ENCODE measurements at regions not wholly inside any gene's neighbourhood (a gene's known extent, or its start where the extent isn't known, plus 50 kb on each side); places are given as distances from the start of the nearest gene placed in this dataset.

- Mint-ChIP-seq H3K36me3 (ENCODE audit: low read depth) (no peaks in the 10 kb centered on the region), H3K9me3 (no peaks in the 10 kb centered on the region), H3K4me3 (no peak overlapping the region), H3K27me3 (no peaks in the 10 kb centered on the region), H3K27ac (no peak overlapping the region), H3K4me1 (ENCODE audit: low read depth) (no peaks in the 10 kb centered on the region)
- intact Hi-C loops (cut with micrococcal nuclease), result no loop called here
- ChIA-PET CTCF (no interaction called here), POLR2A (no interaction called here)
- TF ChIP-seq CTCF (IDR thresholded peaks at IDR 0.05), result no peak
- ATAC-seq (no peak), DNase-seq (no peak)
These were observed 154.2 kb upstream of the DEPDC1 start for GRCh38 chr1:68651115-68651514.

DNA sequence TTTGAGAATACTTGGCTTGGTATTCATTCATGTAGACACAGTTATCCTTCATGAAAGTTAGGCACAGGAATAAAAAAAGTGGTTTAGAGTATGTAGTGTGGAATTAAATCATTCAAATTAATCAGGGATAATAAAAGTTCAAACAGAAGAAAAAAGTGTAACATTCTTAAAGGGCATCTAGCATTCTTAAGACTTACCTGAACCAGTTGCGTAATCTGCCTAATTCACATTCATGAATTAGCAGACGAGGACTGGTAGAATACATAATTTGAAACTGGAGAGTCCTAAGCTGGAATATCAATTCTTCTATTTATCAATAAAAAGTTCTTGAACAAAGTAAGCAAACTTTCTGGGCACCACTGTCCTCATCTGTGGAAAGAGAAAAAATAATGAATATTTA lies 157.0 kb upstream of the DEPDC1 start:
- Mint-ChIP-seq H3K36me3 (ENCODE audit: low read depth) (no peaks in the 10 kb centered on the region), H3K4me1 (ENCODE audit: low read depth) (no peaks in the 10 kb centered on the region), H3K27ac (no peak overlapping the region), H3K4me3 (no peak overlapping the region), H3K27me3 (no peaks in the 10 kb centered on the region), H3K9me3 (no peaks in the 10 kb centered on the region)
- DNase-seq (no peak), ATAC-seq (no peak)
- ChIA-PET POLR2A (no interaction called here), CTCF (no interaction called here)
- intact Hi-C loops (cut with micrococcal nuclease), result no loop called here
- no peak for TF ChIP-seq CTCF (IDR thresholded peaks at IDR 0.05)

DNA sequence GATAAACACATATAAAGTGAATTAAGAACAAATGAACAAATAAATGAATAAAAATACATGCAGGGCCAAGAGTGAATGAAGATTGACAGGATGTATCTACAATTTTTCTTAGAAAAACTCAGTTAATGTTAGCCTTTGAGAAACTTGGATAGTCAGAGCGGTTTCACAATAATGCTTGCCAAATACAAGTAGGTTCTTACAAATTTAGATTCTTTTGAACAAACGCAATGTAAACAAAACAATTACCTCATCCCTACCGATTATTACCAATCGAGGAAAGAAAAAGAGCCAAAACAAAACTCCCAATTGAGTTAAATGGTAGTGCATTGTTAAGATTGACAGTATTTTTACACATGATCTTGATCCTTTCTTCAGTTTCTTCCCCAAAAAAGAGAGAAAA lies 176.9 kb upstream of the DEPDC1 start:
- H3K9me3 Mint-ChIP-seq, result peaks cover 4% of the 10 kb centered on the region
- intact Hi-C loops (cut with micrococcal nuclease), result no loop called here
- no peaks in the 10 kb centered on the region for H3K4me1 Mint-ChIP-seq (ENCODE audit: low read depth)
- H3K4me3 Mint-ChIP-seq, result no peak overlapping the region
- TF ChIP-seq CTCF (IDR thresholded peaks at IDR 0.05), result no peak
- no peak overlapping the region for H3K27ac Mint-ChIP-seq
- ChIA-PET POLR2A (no interaction called here), CTCF (no interaction called here)
- no peaks in the 10 kb centered on the region for H3K27me3 Mint-ChIP-seq
- no peaks in the 10 kb centered on the region for H3K36me3 Mint-ChIP-seq (ENCODE audit: low read depth)
- DNase-seq (no peak), ATAC-seq (no peak)

- intact Hi-C loops (cut with micrococcal nuclease), result no loop called here
- no peak for ATAC-seq
- DNase-seq, result no peak
- no peaks in the 10 kb centered on the region for H3K27me3 Mint-ChIP-seq
- TF ChIP-seq CTCF (IDR thresholded peaks at IDR 0.05), result no peak
- H3K4me3 Mint-ChIP-seq, result no peak overlapping the region
- POLR2A ChIA-PET, result no interaction called here
- no peak overlapping the region for H3K27ac Mint-ChIP-seq
- no peaks in the 10 kb centered on the region for H3K36me3 Mint-ChIP-seq (ENCODE audit: low read depth)
- CTCF ChIA-PET, result no interaction called here
- H3K9me3 Mint-ChIP-seq, result peaks cover 8% of the 10 kb centered on the region
- no peaks in the 10 kb centered on the region for H3K4me1 Mint-ChIP-seq (ENCODE audit: low read depth)
These were observed 178.5 kb upstream of the DEPDC1 start for GRCh38 chr1:68675336-68675735.

DNA sequence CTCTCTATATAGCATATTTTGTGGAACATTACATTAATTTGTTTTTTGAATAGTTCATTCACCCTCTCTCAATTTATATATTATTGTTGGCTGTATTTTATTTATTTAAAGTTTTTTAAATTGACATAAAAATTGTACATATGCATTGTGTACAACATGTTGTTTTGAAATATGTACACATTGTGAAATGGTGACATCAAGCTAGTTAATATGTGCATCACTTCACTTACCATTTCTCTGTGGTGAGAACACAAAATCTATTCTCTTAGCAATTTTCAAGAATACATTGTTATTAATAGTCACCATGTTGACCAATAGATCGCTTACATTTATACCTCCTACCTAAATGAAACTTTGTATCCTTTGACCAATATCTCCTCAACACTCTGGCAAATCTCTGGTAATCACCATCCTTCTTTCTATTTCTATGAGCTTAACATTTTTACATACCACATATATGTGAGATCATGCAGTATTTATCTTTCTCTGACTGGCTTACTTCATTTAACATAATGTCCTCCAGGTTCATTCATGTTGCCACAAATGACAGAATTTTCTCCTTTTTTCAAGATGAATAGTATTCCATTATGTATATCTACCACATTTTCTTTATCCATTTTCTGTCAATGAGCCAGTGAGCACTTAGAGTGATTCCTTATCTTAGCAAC lies 180.9 kb upstream of the DEPDC1 start:
- DNase-seq (no peak), ATAC-seq (no peak)
- POLR2A ChIA-PET, result interaction anchor here (0.7 kb wide), 1 partner anchor 209 kb away, joined by 3 read pairs; no protein-coding TSS in a partner anchor
- CTCF ChIA-PET, result interaction anchor here (1.3 kb wide), 1 partner anchor 8 kb away, joined by 3 read pairs; no protein-coding TSS in a partner anchor
- Mint-ChIP-seq H3K36me3 (ENCODE audit: low read depth) (no peaks in the 10 kb centered on the region), H3K4me3 (no peak overlapping the region), H3K27me3 (no peaks in the 10 kb centered on the region), H3K4me1 (ENCODE audit: low read depth) (no peaks in the 10 kb centered on the region), H3K9me3 (peaks cover 10% of the 10 kb centered on the region), H3K27ac (no peak overlapping the region)
- intact Hi-C loops (cut with micrococcal nuclease), result no loop called here
- no peak for TF ChIP-seq CTCF (IDR thresholded peaks at IDR 0.05)
